HG03354 (cell line): ENCODE measurements at regions not wholly inside any gene's neighbourhood (a gene's known extent, or its start where the extent isn't known, plus 50 kb on each side); places are given as distances from the start of the nearest gene placed in this dataset.

ENCODE experiments used
- ATAC-seq: cut with Tn5 transposase; IDR thresholded peaks from one replicate; pipeline ENCODE4 v1.9.1; 2021; ENCODE audit warnings: mild to moderate bottlenecking; ENCODE audit not compliant: unreplicated experiment, poor library complexity, severe bottlenecking

DNA sequence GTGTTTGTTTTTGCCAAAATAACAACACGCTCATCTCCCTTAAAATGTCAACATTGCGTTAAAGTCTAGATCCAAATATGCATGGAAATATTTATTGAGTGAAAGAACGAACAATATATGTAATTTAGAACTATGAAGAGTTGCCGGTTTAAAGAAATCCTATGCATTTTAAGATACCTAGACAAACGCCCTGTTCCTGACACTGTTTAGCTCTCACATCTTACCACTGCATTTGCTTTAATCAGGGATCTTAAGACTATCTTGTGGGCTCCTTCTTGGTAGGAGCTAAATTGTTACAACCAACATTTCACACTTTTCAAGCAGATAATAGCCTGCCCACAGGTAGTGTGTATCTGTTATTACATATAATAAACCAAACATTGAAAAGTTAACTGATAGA lies 96.6 kb upstream of the RPS6KA3 start:
- ATAC-seq, result no peak

DNA sequence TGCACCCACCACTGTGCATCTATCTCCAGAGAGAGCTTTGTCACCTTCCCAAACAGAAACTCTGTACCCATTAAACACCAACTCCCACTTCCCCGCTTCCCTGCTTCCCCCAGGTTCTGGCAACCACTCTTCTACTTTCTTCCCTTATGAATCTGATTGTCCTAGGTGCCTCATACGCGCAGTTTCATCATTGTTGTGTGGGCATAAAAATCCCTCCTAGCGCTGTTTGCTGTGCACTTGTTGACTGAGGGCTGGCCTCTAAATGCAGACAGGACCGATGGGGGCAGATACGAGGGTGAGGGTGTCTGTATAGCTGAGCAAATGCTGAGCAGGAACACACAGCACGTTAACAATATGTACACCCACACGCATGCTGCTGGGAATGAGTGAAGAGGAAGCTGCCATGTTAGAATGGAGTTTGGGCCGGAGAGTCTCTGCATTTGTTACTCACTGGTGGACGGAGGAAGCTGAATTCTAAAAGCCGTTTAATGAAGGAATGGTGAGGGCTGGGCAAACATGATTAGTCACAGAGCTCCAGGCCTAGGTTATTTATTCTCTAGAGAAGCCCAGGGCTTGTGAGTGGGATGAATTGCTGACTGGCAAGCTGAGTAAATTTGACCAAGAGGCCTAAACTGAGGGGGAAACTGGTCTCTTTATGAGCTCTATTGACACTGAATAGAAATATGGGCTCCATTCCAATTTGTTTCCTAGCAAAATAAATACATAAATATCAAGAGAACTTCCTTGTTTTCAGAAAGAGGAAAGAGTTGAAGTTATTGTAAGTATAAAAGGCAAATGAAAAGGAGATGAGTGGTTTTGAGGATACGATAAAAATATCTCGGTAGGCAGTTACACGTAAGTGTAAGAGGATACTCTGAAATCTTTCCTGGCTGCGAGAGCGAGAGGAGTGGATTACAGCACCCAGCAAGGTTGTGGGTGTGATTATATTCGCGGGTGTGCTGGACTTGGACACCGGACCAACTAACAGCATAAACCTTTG lies 95.9 kb upstream of the RPS6KA3 start:
- ATAC-seq, result no peak

DNA sequence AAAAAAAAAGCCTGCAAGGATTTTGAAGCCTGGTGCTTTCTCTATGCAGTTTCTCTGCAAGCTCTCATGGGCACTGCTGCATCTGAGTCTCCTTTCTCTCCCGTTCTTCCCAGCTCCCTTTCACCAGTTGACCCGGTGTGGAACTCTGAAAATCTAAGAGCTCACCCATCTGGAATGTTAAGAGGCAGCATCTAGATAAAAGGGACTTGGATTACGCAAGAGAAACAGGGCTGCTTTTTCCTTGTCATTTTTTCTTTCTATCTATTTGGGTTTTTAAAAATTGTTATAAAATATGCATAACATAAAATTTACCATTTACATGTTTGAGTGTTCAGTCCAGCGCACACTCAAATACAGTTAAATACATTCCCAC lies 95.2 kb upstream of the RPS6KA3 start:
- no peak for ATAC-seq

DNA sequence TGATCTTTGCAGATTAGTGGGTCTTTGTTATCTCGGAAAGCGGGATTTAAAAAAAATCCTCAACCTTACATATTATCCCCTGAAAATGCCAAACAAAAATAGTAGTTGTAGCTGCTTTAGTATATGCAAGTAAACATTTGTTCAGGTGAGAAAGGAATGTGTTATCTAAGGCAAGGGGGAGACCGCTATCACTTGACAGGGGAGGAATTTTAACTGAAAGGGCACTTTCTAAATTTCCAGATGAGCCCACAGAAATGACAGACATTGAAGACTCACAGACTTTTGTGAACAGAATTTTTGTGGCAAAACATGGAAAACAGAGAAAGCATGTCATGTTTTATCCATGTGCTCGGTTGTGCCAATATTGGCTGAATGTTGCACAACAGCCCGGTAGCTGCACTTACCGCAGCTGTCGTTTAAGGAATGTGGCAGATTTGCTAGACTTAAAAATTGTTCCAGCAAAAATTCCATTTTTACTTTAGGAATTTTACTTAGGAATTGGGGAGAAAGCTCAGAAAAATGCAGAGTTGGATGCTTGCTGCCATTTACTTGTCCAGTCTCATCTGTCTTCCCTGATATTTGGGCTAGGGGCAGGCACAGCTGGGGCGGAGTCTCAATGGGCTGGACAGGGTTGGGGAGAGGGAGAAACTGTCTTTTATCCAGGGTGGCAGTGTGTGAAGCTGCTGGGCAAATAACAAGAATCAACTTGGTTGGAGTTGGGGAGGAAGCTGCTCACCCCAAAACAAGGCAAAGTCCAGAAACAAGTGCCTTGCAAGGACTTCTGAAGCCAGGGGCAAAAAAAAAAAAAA lies 94.6 kb upstream of the RPS6KA3 start:
- no peak for ATAC-seq

DNA sequence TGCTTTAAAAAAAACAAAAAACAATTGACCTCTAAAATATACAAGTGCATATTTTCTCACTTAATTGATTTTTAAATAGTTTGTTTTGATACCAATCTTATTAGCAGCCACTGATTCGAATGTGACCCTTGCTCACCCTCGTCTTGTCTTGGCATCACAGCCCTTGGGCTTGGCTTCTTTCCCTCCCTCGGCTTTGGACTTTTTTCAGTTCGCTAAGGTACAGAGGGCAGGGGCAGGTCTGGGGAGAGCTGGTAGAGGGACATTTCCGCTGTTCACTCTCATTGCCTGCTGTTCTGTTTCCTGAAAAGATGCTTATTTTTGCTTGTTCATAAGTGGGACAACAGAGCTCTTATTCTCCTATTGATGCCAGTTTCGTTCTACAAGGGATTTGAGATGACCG lies 88.5 kb upstream of the RPS6KA3 start:
- ATAC-seq, result no peak

DNA sequence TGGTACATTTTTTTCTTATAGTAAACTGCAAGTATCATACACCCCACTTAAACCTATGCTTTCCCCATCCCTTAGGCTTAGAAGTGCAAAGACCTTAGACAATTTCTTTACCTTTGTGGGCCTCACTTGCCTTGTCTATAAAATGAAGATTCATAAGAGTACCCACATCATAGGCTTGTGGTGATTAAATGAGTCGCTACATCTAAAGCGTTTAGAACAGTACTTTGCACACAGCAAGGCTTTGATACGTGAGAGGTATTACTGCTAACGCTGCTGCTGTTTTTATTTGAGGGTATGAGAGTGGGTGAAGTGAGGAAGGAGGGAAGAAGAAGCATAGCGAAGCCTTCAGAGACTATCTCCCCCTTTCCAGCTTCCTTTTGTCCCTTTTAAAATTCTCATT lies 87.8 kb upstream of the RPS6KA3 start:
- ATAC-seq, result no peak

DNA sequence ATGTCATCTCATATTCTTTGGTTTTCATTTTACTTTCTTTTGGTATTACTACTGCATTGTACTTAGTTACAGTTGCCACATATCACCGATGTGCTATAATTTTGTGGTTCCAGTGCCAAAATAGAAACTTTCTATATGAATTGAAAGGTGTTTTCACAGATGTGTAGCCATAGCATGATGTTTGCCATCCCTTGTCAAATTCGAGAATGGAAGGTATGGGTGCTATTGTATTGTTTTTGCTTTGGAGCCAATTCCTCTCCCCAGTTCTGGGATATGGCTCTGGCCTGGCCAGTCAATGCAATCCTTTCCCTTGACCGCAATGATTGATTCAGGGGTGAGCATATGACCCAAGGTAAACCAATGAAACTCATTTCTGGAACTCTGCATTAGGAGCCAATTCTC lies 86.2 kb upstream of the RPS6KA3 start:
- ATAC-seq, result peak; percentile 69

DNA sequence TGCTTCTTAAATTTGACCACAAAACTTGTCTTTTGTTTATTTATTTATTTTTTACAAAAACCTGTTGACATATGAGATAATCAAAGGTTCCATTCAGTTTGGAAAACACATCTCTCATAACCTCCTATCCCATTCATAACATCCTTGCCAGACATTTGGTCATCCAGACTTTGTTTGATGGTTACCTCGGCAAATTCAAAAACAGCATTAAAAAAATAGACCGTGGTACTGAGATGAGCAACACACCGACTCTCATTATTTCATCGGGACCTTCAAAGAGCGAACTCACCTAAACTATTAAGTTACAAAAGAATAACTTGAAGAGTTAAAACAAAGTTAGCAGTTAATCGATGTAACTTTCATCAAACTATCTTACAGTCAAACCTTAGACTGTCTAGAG lies 85.8 kb upstream of the RPS6KA3 start:
- peak; percentile 30 for ATAC-seq

DNA sequence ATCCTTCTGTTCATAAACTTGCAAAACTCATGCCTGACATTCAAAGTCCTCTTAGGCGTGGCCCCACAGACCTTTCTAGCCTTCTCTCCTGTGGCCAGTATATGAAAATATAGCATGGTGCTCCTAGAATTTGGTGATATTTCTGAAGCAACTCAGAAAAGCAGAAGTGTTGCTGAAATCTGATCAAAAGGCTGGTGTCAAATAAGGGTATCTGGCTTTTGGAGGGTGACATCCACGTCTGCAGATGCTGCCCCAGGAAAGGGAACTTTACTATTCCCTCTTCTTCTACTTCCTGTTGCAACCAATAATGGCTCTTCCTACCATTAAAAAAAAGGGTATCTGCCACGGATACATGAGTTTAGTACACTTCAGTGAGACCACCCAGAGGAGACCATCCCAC lies 83.9 kb upstream of the RPS6KA3 start:
- no peak for ATAC-seq

DNA sequence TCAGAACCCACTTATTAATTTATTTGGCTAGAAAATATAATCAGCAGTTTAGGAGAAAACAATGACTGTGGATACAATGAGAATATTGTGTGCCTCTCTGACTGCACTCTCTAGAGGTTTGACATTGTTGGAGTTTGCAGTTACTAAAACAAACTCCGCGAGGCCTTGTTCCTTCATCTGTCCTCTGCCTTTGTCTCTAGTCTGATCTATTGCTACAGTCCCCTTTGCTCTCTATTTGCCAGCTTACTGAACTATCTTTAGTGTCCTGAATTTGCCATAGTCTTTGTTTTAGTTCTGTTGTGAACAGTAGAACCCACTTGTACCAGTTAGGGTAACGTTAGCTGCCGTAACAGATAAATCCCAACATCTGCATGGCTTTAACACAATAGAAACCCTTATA lies 81.4 kb upstream of the RPS6KA3 start:
- ATAC-seq, result no peak

DNA sequence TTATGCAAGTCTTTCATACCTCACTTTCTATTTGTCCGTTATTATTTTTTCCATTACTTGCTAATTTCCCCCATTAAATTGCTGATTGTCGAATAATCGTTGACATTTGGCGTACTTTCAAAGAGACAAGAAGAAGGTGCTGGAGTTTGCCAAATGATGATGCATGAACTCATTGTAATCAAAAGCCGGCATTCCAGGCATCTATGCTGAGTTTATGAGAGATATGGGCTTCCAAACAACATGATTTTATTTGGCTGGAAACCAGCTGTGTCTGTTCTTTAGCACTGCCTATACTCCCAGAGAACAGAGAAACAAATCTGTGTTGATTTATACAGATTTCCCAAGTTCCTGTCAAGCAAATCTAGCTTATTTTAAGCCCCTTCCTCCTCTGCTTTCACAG lies 80.8 kb upstream of the RPS6KA3 start:
- ATAC-seq, result no peak

DNA sequence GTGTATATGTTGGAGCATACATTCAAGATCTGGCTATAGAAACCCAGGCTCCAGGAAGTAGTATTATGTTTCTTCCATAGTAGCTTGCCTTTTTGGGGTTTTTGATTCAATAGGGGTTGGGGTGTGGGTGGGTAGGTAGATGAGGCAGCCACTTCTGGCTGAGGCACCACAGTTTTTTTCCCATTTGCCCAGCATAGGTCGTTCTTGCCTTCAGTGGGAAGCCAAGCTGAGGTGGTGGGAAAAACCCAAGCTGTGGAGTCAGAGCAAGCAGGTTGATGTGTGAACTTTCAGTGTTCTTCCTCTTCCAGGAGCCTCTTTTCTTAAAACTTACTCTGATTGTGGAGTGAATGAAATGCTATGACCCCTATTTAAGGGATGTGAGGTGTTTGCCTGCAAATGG lies 67.0 kb upstream of the RPS6KA3 start:
- ATAC-seq, result no peak

DNA sequence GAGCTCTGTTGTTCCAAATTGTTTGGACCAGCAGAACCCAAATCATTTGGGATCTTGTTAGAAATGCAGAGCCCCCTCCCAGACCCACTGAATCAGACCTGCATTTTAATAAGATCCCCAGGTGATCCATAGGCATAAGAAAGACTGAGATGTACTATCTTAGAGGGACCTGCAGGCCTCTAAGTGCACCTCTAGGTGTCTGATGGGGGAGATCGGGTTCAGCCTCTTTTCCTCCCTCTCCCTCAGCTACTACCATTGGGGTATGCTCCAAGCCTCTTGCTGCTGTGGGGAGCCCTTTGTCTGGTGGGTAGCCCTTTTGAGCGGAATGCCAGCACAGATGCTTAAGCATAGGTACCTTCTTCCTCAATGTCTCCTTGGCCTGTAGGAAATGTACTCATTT lies 63.8 kb upstream of the RPS6KA3 start:
- no peak for ATAC-seq

DNA sequence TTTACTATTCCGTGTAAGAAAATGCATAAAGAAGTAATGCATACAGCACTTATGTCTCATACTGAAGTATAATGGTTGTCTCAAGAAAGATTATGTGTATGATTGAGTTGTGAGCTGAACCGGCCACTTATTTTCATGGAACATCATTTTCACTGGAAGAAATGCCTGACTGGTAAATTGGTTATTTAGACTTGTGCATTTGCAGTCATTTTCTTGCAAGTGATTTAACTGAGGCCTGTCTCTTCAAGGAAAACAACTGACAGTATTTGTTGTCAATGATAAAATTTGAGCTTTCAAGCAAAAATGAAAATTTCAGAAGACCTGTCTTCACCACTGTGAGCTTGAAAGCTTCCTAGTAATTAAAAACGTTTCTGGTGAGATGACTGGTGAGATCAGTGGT lies 62.7 kb upstream of the RPS6KA3 start:
- no peak for ATAC-seq

DNA sequence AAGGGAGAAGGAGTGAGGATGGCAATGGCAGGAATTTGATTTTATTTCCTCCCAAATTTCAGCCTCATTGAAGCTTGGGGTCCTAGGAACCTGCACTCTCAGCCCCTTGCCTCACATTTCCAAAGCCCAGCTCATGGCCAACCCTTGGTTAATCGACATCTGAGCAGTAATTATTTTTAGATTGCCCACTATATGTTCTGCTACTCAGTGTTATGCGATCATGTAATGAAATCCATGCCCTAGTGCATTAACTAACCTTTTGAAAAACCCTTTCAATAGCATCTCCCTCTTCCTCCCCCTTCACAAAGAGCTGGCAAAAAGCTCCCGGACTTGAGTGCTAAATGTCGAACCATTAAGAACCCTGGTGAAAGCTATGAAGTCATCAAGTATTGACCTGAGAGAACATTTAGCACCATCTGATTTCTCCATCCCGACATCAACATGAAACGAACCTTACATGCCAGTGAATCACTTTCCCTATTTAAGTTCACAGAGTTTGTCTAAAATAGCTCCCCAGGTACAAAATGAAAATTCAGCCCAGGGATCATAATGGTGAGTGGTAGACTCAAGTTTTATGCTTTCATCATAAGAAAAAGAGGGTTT lies 59.2 kb upstream of the RPS6KA3 start:
- no peak for ATAC-seq

DNA sequence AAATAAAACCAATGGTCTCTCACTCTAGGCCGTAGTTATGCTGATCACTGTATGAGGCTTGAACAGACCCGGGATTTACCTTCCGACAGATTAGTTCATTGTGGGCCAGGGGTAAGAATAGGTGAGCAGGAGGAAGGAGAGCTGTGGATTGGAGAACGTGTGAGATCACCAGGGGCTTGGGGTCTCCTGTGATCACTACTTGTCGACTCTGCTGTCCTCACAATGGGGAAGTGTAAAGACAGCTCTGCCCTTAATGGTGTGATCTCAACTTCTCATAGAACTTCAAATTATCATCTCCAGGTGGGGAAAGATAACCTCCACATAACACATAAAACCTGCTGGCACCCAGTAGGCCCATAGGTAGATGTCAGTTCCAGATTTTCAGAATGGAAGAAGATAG lies 56.2 kb upstream of the RPS6KA3 start:
- ATAC-seq, result no peak

DNA sequence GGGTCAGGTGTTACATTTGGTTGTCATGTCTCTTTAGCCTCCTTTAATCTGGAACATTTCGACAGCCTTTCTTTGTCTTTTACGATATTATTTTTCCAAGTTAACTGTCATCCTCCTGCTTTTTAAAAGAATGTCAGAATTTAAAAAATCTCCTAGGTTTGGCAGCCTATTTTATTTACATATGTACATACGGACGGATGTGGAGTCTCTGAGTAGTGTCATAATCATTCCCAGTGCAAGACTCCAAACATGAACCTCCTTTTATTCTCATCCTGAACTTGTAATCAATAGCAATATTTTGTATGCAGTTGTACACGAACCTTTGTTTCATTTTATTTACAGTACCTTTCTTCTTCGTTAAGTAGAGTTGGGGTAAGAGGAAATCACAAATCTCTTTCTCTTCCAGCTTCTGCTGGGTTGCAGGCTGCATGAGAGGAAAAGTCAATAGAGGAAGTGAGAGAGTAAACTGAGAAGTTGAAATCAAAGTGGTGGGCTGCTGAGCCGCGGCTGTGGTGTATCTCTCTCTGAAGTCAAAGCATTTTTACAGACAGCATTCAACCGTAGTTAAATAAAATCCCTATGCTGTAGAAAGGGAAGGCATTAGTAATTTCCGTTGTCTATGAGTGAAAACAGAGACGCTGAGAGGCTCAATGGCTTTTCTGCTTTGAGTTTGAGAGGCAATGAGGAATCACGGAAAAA lies 53.9 kb upstream of the RPS6KA3 start:
- peak; percentile 97 for ATAC-seq

DNA sequence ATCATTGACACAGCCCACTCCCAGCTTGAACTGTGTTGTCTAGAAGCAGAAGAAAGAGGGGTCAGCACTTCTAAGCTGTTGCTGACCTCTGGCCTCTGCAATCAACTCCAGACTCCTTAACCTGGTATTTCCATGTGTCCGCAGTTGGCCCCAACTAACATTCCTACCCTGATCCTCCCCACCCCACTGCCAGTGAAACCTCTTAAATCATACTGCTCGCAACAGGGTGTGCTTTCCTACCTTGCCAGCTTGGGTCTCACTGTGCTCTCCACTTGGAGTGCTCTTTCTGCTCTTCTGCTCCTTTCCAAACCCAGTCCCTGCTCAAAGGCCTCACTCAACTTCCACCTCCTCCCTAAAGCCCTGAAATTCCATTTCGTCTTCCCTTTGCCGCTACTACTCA lies 52.3 kb upstream of the RPS6KA3 start:
- no peak for ATAC-seq

DNA sequence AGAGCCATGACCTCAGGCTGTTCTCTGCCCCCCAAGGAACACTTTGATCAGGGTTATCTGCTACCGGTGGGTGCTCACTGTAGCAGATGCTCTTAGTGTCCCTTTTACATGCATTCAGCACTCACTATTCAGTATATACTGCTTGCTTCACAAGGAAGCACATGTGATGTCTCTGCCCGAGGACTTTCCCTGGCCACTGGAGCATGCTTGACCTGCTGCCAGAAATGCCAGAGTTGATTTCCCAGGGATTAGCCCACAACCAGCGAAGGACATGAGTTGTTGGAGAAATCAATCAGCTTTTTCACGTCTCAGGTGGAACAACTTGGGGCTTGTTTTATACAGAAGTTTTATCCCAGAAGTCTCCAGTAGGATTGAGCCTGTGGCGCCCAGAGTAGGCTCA lies 51.2 kb upstream of the RPS6KA3 start:
- ATAC-seq, result no peak
